ENCODE measurements at regions not wholly inside any gene's neighbourhood (a gene's known extent, or its start where the extent isn't known, plus 50 kb on each side); places are given as distances from the start of the nearest gene placed in this dataset.

GRCh38 chr21:23951251-23951650 is 1656.0 kb downstream of the MRPL39 start:
- no peaks in the 10 kb centered on the region for H3K36me3 ChIP-seq
- H3K4me3 ChIP-seq = no peak overlapping the region
- no peaks in the 10 kb centered on the region for H3K27me3 ChIP-seq
- TF ChIP-seq POLR2AphosphoS5 (IDR thresholded peaks at IDR 0.05) (no peak), EP300 (IDR thresholded peaks at IDR 0.05) (no peak), CTCF (IDR thresholded peaks at IDR 0.05) (no peak), POLR2A (IDR thresholded peaks at IDR 0.05) (no peak)
- H3K4me1 ChIP-seq = no peaks in the 10 kb centered on the region
- no peak overlapping the region for H3K27ac ChIP-seq
- no peaks in the 10 kb centered on the region for H3K9me3 ChIP-seq
- no peak for ATAC-seq (ENCODE audit: low FRiP score in 2 of 2)
- no peak for DNase-seq

- no peak for ATAC-seq (ENCODE audit: low FRiP score in 2 of 2)
- Histone ChIP-seq H3K4me3 (no peak overlapping the region), H3K27me3 (no peaks in the 10 kb centered on the region), H3K9me3 (no peaks in the 10 kb centered on the region), H3K27ac (no peak overlapping the region), H3K4me1 (no peaks in the 10 kb centered on the region), H3K36me3 (no peaks in the 10 kb centered on the region)
- 79 to 84% methylated on average over 2 of the region's 2 CpGs for WGBS, 2 donors
- TF ChIP-seq EP300 (IDR thresholded peaks at IDR 0.05) (no peak), POLR2AphosphoS5 (IDR thresholded peaks at IDR 0.05) (no peak), CTCF (IDR thresholded peaks at IDR 0.05) (no peak), POLR2A (IDR thresholded peaks at IDR 0.05) (no peak)
- no peak for DNase-seq
Measured at GRCh38 chr21:23950344-23950743, 1656.9 kb downstream of the MRPL39 start.

GRCh38 chr21:23949493-23949892 is 1657.8 kb downstream of the MRPL39 start:
- no peaks in the 10 kb centered on the region for H3K36me3 ChIP-seq
- no peaks in the 10 kb centered on the region for H3K4me1 ChIP-seq
- no peaks in the 10 kb centered on the region for H3K9me3 ChIP-seq
- H3K4me3 ChIP-seq = no peak overlapping the region
- no peak overlapping the region for H3K27ac ChIP-seq
- ATAC-seq (ENCODE audit: low FRiP score in 2 of 2) (peak in 1 of 2 donors; percentile 30), DNase-seq (no peak)
- no peaks in the 10 kb centered on the region for H3K27me3 ChIP-seq
- WGBS, 2 donors = 78 to 100% methylated on average over 2 of the region's 2 CpGs
- no peak for TF ChIP-seq POLR2AphosphoS5 (IDR thresholded peaks at IDR 0.05)
- no peak for TF ChIP-seq POLR2A (IDR thresholded peaks at IDR 0.05)
- no peak for TF ChIP-seq CTCF (IDR thresholded peaks at IDR 0.05)
- TF ChIP-seq EP300 (IDR thresholded peaks at IDR 0.05) = no peak

GRCh38 chr21:23939369-23940065 is 1667.8 kb downstream of the MRPL39 start:
- DNase-seq (no peak), ATAC-seq (ENCODE audit: low FRiP score in 2 of 2) (no peak)
- TF ChIP-seq EP300 (IDR thresholded peaks at IDR 0.05) (no peak), POLR2A (IDR thresholded peaks at IDR 0.05) (no peak), CTCF (IDR thresholded peaks at IDR 0.05) (no peak), POLR2AphosphoS5 (IDR thresholded peaks at IDR 0.05) (no peak)
- no peak overlapping the region for H3K27ac ChIP-seq
- no peaks in the 10 kb centered on the region for H3K9me3 ChIP-seq
- no peaks in the 10 kb centered on the region for H3K4me1 ChIP-seq
- H3K4me3 ChIP-seq = no peak overlapping the region
- no peaks in the 10 kb centered on the region for H3K27me3 ChIP-seq
- H3K36me3 ChIP-seq = no peaks in the 10 kb centered on the region
- WGBS, 2 donors = 61 to 67% methylated on average over 3 of the region's 3 CpGs

GRCh38 chr21:23936991-23937390 is 1670.3 kb downstream of the MRPL39 start:
- Histone ChIP-seq H3K27ac (no peak overlapping the region), H3K9me3 (no peaks in the 10 kb centered on the region), H3K4me3 (no peak overlapping the region), H3K36me3 (no peaks in the 10 kb centered on the region), H3K27me3 (no peaks in the 10 kb centered on the region), H3K4me1 (no peaks in the 10 kb centered on the region)
- WGBS, 2 donors = 86 to 87% methylated on average over 2 of the region's 2 CpGs
- TF ChIP-seq POLR2AphosphoS5 (IDR thresholded peaks at IDR 0.05) = no peak
- TF ChIP-seq CTCF (IDR thresholded peaks at IDR 0.05) = no peak
- ATAC-seq (ENCODE audit: low FRiP score in 2 of 2) (no peak), DNase-seq (no peak)
